Neural cell (in vitro differentiated cells): ENCODE measurements at regions not wholly inside any gene's neighbourhood (a gene's known extent, or its start where the extent isn't known, plus 50 kb on each side); places are given as distances from the start of the nearest gene placed in this dataset.
"Not testable (repeated sequence)": the region's sequence is repeated elsewhere in the genome, so short reads cannot be mapped to it uniquely, and the experiment has no call there.

ENCODE experiments used
- H2AFZ ChIP-seq: fragments of 200-600, 300-800 bp; sonication (generic), shearing (Covaris generic); 2 replicates; pipeline ENCODE4 v1.6.0; 2014; ENCODE audit warnings: low read depth, mild to moderate bottlenecking, antibody characterized with exemption, low read length, moderate library complexity
- H3F3A ChIP-seq: fragments of 200-600 bp; shearing (Covaris generic); 2 replicates; pipeline ENCODE4 v1.6.1; 2016; ENCODE audit warnings: mild to moderate bottlenecking, moderate library complexity, mixed read lengths, antibody characterized with exemption, low read length; ENCODE audit not compliant: insufficient read depth, poor library complexity, severe bottlenecking
- H3K27ac ChIP-seq: fragments of 200-600, 300-800 bp; sonication (generic), shearing (Covaris generic); 2 replicates; pipeline ENCODE4 v1.5.1; 2014; ENCODE audit warnings: mild to moderate bottlenecking, low read length, moderate library complexity
- H3K27me3 ChIP-seq: fragments of 300-800, 200-600 bp; sonication (generic), shearing (Covaris generic); 2 replicates; pipeline ENCODE4 v1.6.0; 2014; ENCODE audit warnings: mild to moderate bottlenecking, low read depth, low read length, moderate library complexity; ENCODE audit not compliant: insufficient read depth
- H3K36me3 ChIP-seq: fragments of 300-800, 200-600 bp; sonication (generic), shearing (Covaris generic); 2 replicates; pipeline ENCODE4 v1.5.1; 2014; ENCODE audit warnings: mild to moderate bottlenecking, antibody characterized with exemption, low read length, moderate library complexity; ENCODE audit not compliant: insufficient read depth
- H3K4me2 ChIP-seq: fragments of 300-800, 200-600 bp; sonication (generic), shearing (Covaris generic); 2 replicates; pipeline ENCODE4 v1.6.0; 2014; ENCODE audit warnings: mild to moderate bottlenecking, low read length
- H3K4me3 ChIP-seq: fragments of 300-800, 200-600 bp; sonication (generic), shearing (Covaris generic); 2 replicates; pipeline ENCODE4 v1.5.1; 2014; ENCODE audit warnings: mild to moderate bottlenecking, low read length, moderate library complexity
- H3K79me2 ChIP-seq: fragments of 200-600 bp; shearing (Covaris generic); replicated peaks from 2 replicates; pipeline ENCODE4 v1.6.0; 2014; ENCODE audit warnings: mild to moderate bottlenecking, low read length, moderate library complexity; ENCODE audit not compliant: insufficient read depth
- H3K9ac ChIP-seq: fragments of 300-800, 200-600 bp; sonication (generic), shearing (Covaris generic); 2 replicates; pipeline ENCODE4 v1.6.1; 2016; ENCODE audit warnings: mild to moderate bottlenecking, low read length, mixed read lengths
- H3K9me2 ChIP-seq: fragments of 200-600 bp; shearing (Covaris generic); 2 replicates; pipeline ENCODE4 v1.6.1; 2016; ENCODE audit warnings: mild to moderate bottlenecking, low read length, mixed read lengths; ENCODE audit not compliant: insufficient read depth
- H3K9me3 ChIP-seq: fragments of 200-600, 300-800 bp; sonication (generic), shearing (Covaris generic); 2 replicates; pipeline ENCODE4 v1.6.1; 2016; ENCODE audit warnings: mild to moderate bottlenecking, mixed run types, low read length, moderate library complexity, mixed read lengths
- H4K20me1 ChIP-seq: fragments of 200-600 bp; shearing (Covaris generic); 2 replicates; pipeline ENCODE4 v1.6.1; 2016; ENCODE audit warnings: mild to moderate bottlenecking, mixed run types; ENCODE audit not compliant: insufficient read depth
- EP300 ChIP-seq: fragments of 450-650 bp; conservative IDR thresholded peaks from 2 replicates; pipeline ENCODE4 v1.6.1; 2014; ENCODE audit warnings: antibody characterized with exemption, mild to moderate bottlenecking, moderate library complexity; ENCODE audit not compliant: poor library complexity, severe bottlenecking
- EZH2 ChIP-seq: fragments of 200-600, 300-800 bp; shearing (Covaris generic), sonication (generic); IDR thresholded peaks from 2 replicates; pipeline ENCODE4 v1.6.1; 2014; ENCODE audit warnings: antibody characterized with exemption, low read length, borderline replicate concordance, mild to moderate bottlenecking; ENCODE audit not compliant: insufficient read depth, poor library complexity, severe bottlenecking
- MXI1 ChIP-seq: fragments of 450-650 bp; conservative IDR thresholded peaks from 2 replicates; pipeline ENCODE4 v1.6.1; 2014; ENCODE audit warnings: antibody characterized with exemption, mild to moderate bottlenecking; ENCODE audit not compliant: poor library complexity, severe bottlenecking
- POLR2AphosphoS5 ChIP-seq: IDR thresholded peaks from 2 replicates; pipeline ENCODE4 v1.6.1; 2012
- RAD21 ChIP-seq: fragments of 450-650 bp; conservative IDR thresholded peaks from 2 replicates; pipeline ENCODE4 v1.6.1; 2014; ENCODE audit warnings: antibody characterized with exemption, mild to moderate bottlenecking, moderate library complexity
- SMC3 ChIP-seq: fragments of 450-650 bp; conservative IDR thresholded peaks from 2 replicates; pipeline ENCODE4 v1.6.1; 2014; ENCODE audit warnings: antibody characterized with exemption, mild to moderate bottlenecking, moderate library complexity; ENCODE audit not compliant: poor library complexity
- TAF1 ChIP-seq: IDR thresholded peaks from 2 replicates; pipeline ENCODE4 v1.6.1; 2012; ENCODE audit warnings: low read depth
- TF ChIP-seq, protein P1 (sequence below): fragments of 450-650 bp; IDR thresholded peaks from 2 replicates; pipeline ENCODE4 v1.5.1; 2014; ENCODE audit warnings: antibody characterized with exemption, mild to moderate bottlenecking, moderate library complexity; ENCODE audit not compliant: poor library complexity, severe bottlenecking
- TF ChIP-seq, protein P2 (sequence below): IDR thresholded peaks from 2 replicates; pipeline ENCODE4 v1.6.1; 2012; ENCODE audit warnings: borderline replicate concordance

DNA sequence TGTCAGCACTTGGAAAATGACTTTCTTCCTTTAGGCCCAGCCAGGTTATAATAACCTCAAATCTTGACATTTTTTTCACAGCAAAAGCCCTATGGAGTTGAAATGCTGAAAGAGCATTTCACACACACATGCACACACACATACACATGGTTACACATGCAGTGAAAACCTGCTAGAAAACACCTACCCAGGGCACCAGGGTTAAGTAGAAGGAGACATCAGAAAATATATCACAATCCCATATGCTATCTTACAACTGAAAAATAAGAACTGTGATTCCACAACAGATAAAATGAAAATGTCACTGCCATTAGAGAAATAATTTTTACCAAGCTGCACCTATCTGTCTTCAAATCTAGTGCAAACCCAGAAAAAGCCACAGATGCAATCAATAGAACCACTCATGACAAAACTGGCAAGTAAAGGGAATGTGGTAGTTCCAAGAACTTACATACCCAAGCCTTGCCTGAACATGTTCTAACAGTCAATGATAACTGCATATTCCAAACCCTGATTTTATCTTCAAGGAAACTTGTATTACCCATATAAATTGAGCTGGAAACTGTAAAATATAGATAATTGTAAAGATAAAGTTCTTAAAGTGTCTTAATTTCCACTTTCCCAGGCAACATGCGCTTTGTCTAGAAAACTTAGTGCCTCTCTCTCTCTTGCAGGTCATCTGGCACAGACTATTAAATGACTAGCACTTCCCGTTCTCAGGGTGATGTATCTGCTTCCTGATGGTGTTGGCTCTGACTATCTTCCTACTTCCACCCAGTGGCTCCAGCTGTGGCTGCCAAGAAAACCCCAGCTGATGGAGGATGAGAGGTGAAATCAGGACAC, 250.2 kb upstream of the PTGER4 start:
- Histone ChIP-seq H3K79me2 (no peaks in the 10 kb centered on the region), H3K27ac (no peak overlapping the region), H3K4me3 (no peak overlapping the region), H3K27me3 (no peaks in the 10 kb centered on the region), H4K20me1 (no peaks in the 10 kb centered on the region), H3F3A (no peaks in the 10 kb centered on the region), H3K9me2 (no peaks in the 10 kb centered on the region), H2AFZ (no peak overlapping the region), H3K9ac (no peak overlapping the region), H3K36me3 (no peaks in the 10 kb centered on the region), H3K9me3 (no peaks in the 10 kb centered on the region), H3K4me2 (no peak overlapping the region)
- TF ChIP-seq TAF1 (no peak), RAD21 (no peak), POLR2AphosphoS5 (no peak)

DNA sequence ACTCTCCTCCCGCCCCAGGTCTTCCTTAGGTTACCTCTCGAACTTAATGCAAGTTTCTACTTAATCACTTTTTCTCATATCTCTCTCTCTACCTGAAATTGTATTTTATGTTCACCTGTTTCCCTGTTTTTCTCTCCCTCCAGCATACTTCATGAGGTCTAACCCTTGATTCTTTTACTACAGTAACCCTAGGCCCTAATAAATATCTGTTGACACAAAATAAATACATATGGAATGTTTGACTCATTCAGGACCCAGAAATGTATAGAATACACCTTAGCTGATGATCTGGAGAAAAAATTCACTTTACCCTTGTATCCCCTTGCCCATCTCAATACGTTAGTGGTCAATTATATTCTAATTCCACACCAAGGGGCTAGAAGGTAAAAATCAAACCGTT, 250.9 kb upstream of the PTGER4 start:
- no peaks in the 10 kb centered on the region for H3K36me3 ChIP-seq
- H3K9me3 ChIP-seq: no peaks in the 10 kb centered on the region
- H2AFZ ChIP-seq: no peak overlapping the region
- no peaks in the 10 kb centered on the region for H4K20me1 ChIP-seq
- H3K4me2 ChIP-seq: no peak overlapping the region
- H3K9me2 ChIP-seq: no peaks in the 10 kb centered on the region
- H3F3A ChIP-seq: no peaks in the 10 kb centered on the region
- no peaks in the 10 kb centered on the region for H3K79me2 ChIP-seq
- TF ChIP-seq EZH2: no peak
- TF ChIP-seq TAF1: no peak
- TF ChIP-seq POLR2AphosphoS5: no peak
- no peak for TF ChIP-seq SMC3
- no peak for TF ChIP-seq EP300
- TF ChIP-seq, protein P1, sequence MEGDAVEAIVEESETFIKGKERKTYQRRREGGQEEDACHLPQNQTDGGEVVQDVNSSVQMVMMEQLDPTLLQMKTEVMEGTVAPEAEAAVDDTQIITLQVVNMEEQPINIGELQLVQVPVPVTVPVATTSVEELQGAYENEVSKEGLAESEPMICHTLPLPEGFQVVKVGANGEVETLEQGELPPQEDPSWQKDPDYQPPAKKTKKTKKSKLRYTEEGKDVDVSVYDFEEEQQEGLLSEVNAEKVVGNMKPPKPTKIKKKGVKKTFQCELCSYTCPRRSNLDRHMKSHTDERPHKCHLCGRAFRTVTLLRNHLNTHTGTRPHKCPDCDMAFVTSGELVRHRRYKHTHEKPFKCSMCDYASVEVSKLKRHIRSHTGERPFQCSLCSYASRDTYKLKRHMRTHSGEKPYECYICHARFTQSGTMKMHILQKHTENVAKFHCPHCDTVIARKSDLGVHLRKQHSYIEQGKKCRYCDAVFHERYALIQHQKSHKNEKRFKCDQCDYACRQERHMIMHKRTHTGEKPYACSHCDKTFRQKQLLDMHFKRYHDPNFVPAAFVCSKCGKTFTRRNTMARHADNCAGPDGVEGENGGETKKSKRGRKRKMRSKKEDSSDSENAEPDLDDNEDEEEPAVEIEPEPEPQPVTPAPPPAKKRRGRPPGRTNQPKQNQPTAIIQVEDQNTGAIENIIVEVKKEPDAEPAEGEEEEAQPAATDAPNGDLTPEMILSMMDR: no peak
- TF ChIP-seq, protein P2, sequence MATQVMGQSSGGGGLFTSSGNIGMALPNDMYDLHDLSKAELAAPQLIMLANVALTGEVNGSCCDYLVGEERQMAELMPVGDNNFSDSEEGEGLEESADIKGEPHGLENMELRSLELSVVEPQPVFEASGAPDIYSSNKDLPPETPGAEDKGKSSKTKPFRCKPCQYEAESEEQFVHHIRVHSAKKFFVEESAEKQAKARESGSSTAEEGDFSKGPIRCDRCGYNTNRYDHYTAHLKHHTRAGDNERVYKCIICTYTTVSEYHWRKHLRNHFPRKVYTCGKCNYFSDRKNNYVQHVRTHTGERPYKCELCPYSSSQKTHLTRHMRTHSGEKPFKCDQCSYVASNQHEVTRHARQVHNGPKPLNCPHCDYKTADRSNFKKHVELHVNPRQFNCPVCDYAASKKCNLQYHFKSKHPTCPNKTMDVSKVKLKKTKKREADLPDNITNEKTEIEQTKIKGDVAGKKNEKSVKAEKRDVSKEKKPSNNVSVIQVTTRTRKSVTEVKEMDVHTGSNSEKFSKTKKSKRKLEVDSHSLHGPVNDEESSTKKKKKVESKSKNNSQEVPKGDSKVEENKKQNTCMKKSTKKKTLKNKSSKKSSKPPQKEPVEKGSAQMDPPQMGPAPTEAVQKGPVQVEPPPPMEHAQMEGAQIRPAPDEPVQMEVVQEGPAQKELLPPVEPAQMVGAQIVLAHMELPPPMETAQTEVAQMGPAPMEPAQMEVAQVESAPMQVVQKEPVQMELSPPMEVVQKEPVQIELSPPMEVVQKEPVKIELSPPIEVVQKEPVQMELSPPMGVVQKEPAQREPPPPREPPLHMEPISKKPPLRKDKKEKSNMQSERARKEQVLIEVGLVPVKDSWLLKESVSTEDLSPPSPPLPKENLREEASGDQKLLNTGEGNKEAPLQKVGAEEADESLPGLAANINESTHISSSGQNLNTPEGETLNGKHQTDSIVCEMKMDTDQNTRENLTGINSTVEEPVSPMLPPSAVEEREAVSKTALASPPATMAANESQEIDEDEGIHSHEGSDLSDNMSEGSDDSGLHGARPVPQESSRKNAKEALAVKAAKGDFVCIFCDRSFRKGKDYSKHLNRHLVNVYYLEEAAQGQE: no peak
- no peak overlapping the region for H3K4me3 ChIP-seq
- H3K9ac ChIP-seq: no peak overlapping the region
- H3K27ac ChIP-seq: no peak overlapping the region
- H3K27me3 ChIP-seq: no peaks in the 10 kb centered on the region

DNA sequence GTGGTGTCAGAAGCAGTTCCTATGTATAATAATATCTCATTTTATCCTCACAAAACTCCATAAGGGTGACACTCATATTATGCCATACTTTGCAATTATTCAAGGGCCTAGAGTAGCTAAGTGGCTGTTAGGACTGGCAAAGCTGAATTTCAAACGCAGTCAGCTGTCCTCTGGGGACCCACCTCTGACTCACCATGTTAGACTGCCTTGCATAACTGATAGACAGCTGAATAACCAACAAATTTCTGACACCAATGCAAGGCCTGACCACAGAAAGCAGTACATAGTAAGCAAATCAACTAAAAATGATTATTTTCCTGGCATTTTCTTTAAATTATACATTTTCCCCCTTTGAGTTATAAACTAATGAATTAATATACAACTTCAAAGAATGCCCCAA, 251.6 kb upstream of the PTGER4 start:
- Histone ChIP-seq H3K9me3 (no peaks in the 10 kb centered on the region), H3K9ac (no peak overlapping the region), H2AFZ (no peak overlapping the region), H3K9me2 (no peaks in the 10 kb centered on the region), H3K27ac (no peak overlapping the region), H3K27me3 (no peaks in the 10 kb centered on the region), H3K4me2 (no peak overlapping the region), H3K79me2 (no peaks in the 10 kb centered on the region), H4K20me1 (no peaks in the 10 kb centered on the region), H3F3A (no peaks in the 10 kb centered on the region), H3K4me3 (no peak overlapping the region), H3K36me3 (no peaks in the 10 kb centered on the region)
- no peak for TF ChIP-seq RAD21
- TF ChIP-seq, protein P1: no peak
- no peak for TF ChIP-seq SMC3
- TF ChIP-seq MXI1: no peak
- no peak for TF ChIP-seq TAF1

DNA sequence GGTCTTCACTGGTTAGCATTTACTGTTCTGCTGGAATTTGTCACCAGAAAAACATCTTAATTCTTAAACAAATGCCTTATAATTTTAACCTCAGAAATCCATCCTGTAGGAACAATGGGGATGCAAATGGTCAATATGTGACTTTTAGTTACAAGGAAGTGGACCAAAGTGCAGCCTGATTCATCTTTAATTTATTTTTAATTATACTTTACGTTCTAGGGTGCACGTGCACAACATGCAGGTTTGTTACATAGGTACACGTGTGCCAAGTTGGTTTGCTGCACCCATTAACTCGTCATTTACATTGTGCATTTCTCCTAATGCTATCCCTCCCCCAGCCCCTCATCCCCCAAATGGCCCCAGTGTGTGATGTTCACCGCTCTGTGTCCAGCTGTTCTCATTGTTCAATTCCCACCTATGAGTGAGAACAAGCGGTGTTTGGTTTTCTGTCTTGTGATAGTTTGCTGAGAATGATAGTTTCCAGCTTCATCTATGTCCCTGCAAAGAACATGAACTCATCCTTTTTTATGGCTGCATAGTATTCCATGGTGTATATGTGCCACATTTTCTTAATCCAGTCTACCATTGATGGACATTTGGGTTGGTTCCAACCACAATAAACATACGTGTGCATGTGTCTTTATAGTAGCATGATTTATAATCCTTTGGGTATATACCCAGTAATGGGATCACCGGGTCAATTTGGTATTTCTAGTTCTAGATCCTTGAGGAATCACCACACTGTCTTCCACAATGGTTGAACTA, 262.5 kb upstream of the PTGER4 start:
- H2AFZ ChIP-seq, H3K79me2 ChIP-seq, H3K9me3 ChIP-seq, H3K4me2 ChIP-seq, H4K20me1 ChIP-seq, H3K36me3 ChIP-seq, H3K27ac ChIP-seq, H3K27me3 ChIP-seq, H3K9ac ChIP-seq, H3K9me2 ChIP-seq, H3F3A ChIP-seq, H3K4me3 ChIP-seq: not testable (repeated sequence)
